KMS-11 (cell line): ENCODE measurements at regions not wholly inside any gene's neighbourhood (a gene's known extent, or its start where the extent isn't known, plus 50 kb on each side); places are given as distances from the start of the nearest gene placed in this dataset.

Experiments
- H2AFZ ChIP-seq: fragments of 200-600 bp; sonication (generic); 2 replicates; pipeline ENCODE4 v1.6.1; 2016; ENCODE audit warnings: antibody characterized with exemption, mixed run types, low read depth
- H3K27ac ChIP-seq: fragments of 200-600 bp; sonication (generic); 2 replicates; pipeline ENCODE4 v1.6.1; 2016; ENCODE audit warnings: mild to moderate bottlenecking, mixed run types
- H3K27me3 ChIP-seq: fragments of 200-600 bp; sonication (generic); 2 replicates; pipeline ENCODE4 v1.6.1; 2017; ENCODE audit warnings: mild to moderate bottlenecking, low read depth, mixed run types, moderate library complexity; ENCODE audit not compliant: insufficient read depth
- H3K36me3 ChIP-seq: fragments of 200-600 bp; sonication (generic); 2 replicates; pipeline ENCODE4 v1.6.1; 2017; ENCODE audit warnings: mild to moderate bottlenecking, mixed run types; ENCODE audit not compliant: insufficient read depth
- H3K4me1 ChIP-seq: fragments of 200-600 bp; sonication (generic); 2 replicates; pipeline ENCODE4 v1.6.1; 2016; ENCODE audit warnings: mild to moderate bottlenecking, low read depth, mixed run types; ENCODE audit not compliant: poor library complexity, severe bottlenecking
- H3K4me2 ChIP-seq: fragments of 200-600 bp; sonication (generic); 2 replicates; pipeline ENCODE4 v1.7.0; 2016; ENCODE audit warnings: mild to moderate bottlenecking, mixed run types
- H3K4me3 ChIP-seq: fragments of 200-600 bp; sonication (generic); IDR thresholded peaks from 2 replicates; pipeline ENCODE4 v1.6.1; 2017; ENCODE audit warnings: low read depth, low read length, mixed read lengths; ENCODE audit not compliant: insufficient read depth
- H3K79me2 ChIP-seq: fragments of 200-600 bp; sonication (generic); 2 replicates; pipeline ENCODE4 v1.6.1; 2016; ENCODE audit warnings: low read depth, mixed run types; ENCODE audit not compliant: insufficient read depth
- H3K9ac ChIP-seq: fragments of 200-600 bp; sonication (generic); 2 replicates; pipeline ENCODE4 v1.6.1; 2016; ENCODE audit warnings: mild to moderate bottlenecking, mixed run types
- H4K20me1 ChIP-seq: fragments of 200-600 bp; sonication (generic); 2 replicates; pipeline ENCODE4 v1.6.1; 2016; ENCODE audit warnings: mild to moderate bottlenecking, mixed run types; ENCODE audit not compliant: insufficient read depth
- CTCF ChIP-seq: fragments of 200-600 bp; sonication (generic); conservative IDR thresholded peaks from 2 replicates; pipeline ENCODE4 v1.6.1; 2017; ENCODE audit warnings: low read depth, mild to moderate bottlenecking, antibody characterized with exemption, low read length, moderate library complexity, mixed read lengths

DNA sequence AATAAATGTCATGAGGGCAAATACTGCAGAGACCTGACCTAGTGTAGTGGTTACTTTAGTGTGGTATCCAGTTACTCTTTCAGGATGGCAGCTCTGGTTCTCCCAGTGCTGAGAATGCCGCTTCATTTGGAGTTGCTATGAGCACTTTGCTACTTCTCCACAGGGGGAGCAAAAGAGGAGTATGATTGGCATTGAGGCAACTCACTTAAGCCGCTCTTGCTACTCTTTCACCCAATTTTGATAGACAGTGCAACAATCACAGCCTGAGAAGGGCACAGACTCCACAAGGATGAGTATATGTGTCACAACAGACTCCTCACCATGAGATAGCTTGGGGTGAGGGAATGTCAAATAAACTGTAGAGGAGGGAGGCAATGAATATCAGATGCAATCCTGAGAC lies 81.2 kb downstream of the NPY1R start:
- 0 out of 2 replicates have a peak, but pooled peaks have one; percentile 17 for TF ChIP-seq CTCF
- no peaks in the 10 kb centered on the region for H3K79me2 ChIP-seq
- H4K20me1 ChIP-seq = no peaks in the 10 kb centered on the region
- H3K4me3 ChIP-seq = no peak overlapping the region
- H3K36me3 ChIP-seq = no peaks in the 10 kb centered on the region
- no peak overlapping the region for H2AFZ ChIP-seq
- H3K4me1 ChIP-seq = peaks cover 9% of the 10 kb centered on the region
- H3K27ac ChIP-seq = no peak overlapping the region
- no peak overlapping the region for H3K9ac ChIP-seq
- H3K27me3 ChIP-seq = no peaks in the 10 kb centered on the region
- H3K4me2 ChIP-seq = no peak overlapping the region

- no peak overlapping the region for H2AFZ ChIP-seq
- H3K4me3 ChIP-seq = no peak overlapping the region
- no peaks in the 10 kb centered on the region for H3K27me3 ChIP-seq
- H3K36me3 ChIP-seq = no peaks in the 10 kb centered on the region
- no peaks in the 10 kb centered on the region for H4K20me1 ChIP-seq
- TF ChIP-seq CTCF = no peak
- H3K9ac ChIP-seq = no peak overlapping the region
- no peak overlapping the region for H3K4me2 ChIP-seq
- H3K4me1 ChIP-seq = peaks cover 7% of the 10 kb centered on the region
- no peaks in the 10 kb centered on the region for H3K79me2 ChIP-seq
- no peak overlapping the region for H3K27ac ChIP-seq
Measured at GRCh38 chr4:163249042-163249441, 82.4 kb upstream of the NAF1 start.

DNA sequence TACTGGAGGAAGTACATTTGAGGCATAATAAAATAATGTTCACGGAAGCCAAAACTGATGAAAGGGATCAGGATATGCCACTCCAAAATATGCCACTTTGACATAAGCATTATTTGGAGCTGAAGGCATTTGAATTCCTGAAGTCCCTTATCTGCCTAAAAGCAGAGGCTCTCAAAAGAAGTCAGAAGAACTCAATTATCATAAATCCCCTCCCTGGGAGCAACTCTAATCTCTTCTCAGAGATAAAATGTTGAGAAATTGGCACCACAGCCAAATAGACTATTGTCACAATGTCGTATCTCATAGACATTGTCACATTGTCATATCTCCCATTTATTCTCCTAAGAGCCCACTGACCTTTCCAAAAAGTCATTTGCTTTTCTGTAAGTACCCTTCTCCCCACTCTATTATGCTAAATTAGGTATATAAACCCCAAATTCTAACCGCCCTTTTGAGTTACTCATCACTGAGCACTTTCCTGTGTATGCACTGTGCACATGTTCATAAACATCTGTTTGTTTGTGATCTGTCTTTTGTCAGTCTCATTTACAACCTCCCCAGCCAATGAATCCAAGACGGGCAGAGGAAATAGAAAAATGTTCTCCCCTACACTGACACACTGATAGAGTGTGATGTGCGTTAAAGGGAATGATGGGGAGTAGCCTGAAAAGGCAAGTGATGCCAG lies 78.5 kb upstream of the NAF1 start:
- H3K27me3 ChIP-seq = no peaks in the 10 kb centered on the region
- no peak overlapping the region for H3K9ac ChIP-seq
- no peak overlapping the region for H3K4me2 ChIP-seq
- no peak overlapping the region for H2AFZ ChIP-seq
- TF ChIP-seq CTCF = no peak
- H3K79me2 ChIP-seq = no peaks in the 10 kb centered on the region
- peaks cover 20% of the 10 kb centered on the region for H3K4me1 ChIP-seq
- no peak overlapping the region for H3K4me3 ChIP-seq
- H3K36me3 ChIP-seq = no peaks in the 10 kb centered on the region
- H3K27ac ChIP-seq = no peak overlapping the region
- H4K20me1 ChIP-seq = no peaks in the 10 kb centered on the region

- no peaks in the 10 kb centered on the region for H3K36me3 ChIP-seq
- H3K27me3 ChIP-seq = no peaks in the 10 kb centered on the region
- H3K4me1 ChIP-seq = peaks cover 20% of the 10 kb centered on the region
- no peak overlapping the region for H3K9ac ChIP-seq
- H3K27ac ChIP-seq = no peak overlapping the region
- H4K20me1 ChIP-seq = no peaks in the 10 kb centered on the region
- no peak overlapping the region for H3K4me3 ChIP-seq
- TF ChIP-seq CTCF = no peak
- H2AFZ ChIP-seq = no peak overlapping the region
- no peaks in the 10 kb centered on the region for H3K79me2 ChIP-seq
- no peak overlapping the region for H3K4me2 ChIP-seq
Measured at GRCh38 chr4:163243297-163243981, 76.7 kb upstream of the NAF1 start.
